GM12891 (cell line): ENCODE measurements at regions not wholly inside any gene's neighbourhood (a gene's known extent, or its start where the extent isn't known, plus 50 kb on each side); places are given as distances from the start of the nearest gene placed in this dataset.

Experiments used
- PAX5 ChIP-seq: IDR thresholded peaks from 2 replicates; pipeline ENCODE4 v1.6.1; 2011; ENCODE audit warnings: low read length, moderate library complexity, mild to moderate bottlenecking; ENCODE audit not compliant: insufficient read depth, severe bottlenecking
- POLR2A ChIP-seq: IDR thresholded peaks from 2 replicates; pipeline ENCODE4 v1.6.1; 2011; ENCODE audit warnings: low read depth, low read length, control low read depth
- POLR2AphosphoS5 ChIP-seq: IDR thresholded peaks from 2 replicates; pipeline ENCODE4 v1.6.1; 2011; ENCODE audit warnings: low read depth, low read length, control low read depth
- SPI1 ChIP-seq: IDR thresholded peaks from 2 replicates; pipeline ENCODE4 v1.6.1; 2011; ENCODE audit warnings: low read depth, low read length, control low read depth
- TAF1 ChIP-seq: IDR thresholded peaks from 2 replicates; pipeline ENCODE4 v1.6.1; 2011; ENCODE audit warnings: low read depth, low read length, control low read depth

DNA sequence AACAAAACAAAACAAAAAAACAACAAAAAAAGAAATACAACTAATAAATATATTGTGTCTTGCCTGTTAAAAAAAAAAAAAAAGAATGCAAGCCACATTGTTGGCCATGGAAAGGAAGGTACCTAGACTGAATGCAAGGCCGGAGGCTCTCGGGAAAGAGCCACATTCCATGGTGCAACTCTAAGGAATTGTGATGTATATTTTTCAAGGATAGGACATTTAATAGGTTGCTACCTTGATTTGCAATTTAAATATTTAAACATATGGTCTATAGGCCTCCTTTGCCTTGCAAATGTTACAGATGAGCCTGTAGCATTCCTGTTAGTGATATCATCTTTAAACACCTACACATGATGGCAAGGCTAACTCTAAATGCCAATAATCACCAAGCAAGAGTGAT is 650.9 kb downstream of the TOX3 start:
- no peak for TF ChIP-seq POLR2A
- TF ChIP-seq PAX5, result no peak
- no peak for TF ChIP-seq POLR2AphosphoS5
- no peak for TF ChIP-seq SPI1
- TF ChIP-seq TAF1, result no peak
